GM19468 (cell line): ENCODE measurements at regions not wholly inside any gene's neighbourhood (a gene's known extent, or its start where the extent isn't known, plus 50 kb on each side); places are given as distances from the start of the nearest gene placed in this dataset.
"Not testable (repeated sequence)": the region's sequence is repeated elsewhere in the genome, so short reads cannot be mapped to it uniquely, and the experiment has no call there.

Source experiments
- ATAC-seq: cut with Tn5 transposase; IDR thresholded peaks from one replicate; pipeline ENCODE4 v1.9.1; 2021; ENCODE audit warnings: mild to moderate bottlenecking, moderate library complexity, moderate number of reproducible peaks; ENCODE audit not compliant: unreplicated experiment; ENCODE audit errors: extremely low read depth

GRCh38 chr7:32205298-32205824 is 135.2 kb upstream of the PDE1C start:
- ATAC-seq, result not testable (repeated sequence)

- peak; percentile 64 for ATAC-seq
Measured at GRCh38 chr7:32204361-32205018, 134.3 kb upstream of the PDE1C start.

DNA sequence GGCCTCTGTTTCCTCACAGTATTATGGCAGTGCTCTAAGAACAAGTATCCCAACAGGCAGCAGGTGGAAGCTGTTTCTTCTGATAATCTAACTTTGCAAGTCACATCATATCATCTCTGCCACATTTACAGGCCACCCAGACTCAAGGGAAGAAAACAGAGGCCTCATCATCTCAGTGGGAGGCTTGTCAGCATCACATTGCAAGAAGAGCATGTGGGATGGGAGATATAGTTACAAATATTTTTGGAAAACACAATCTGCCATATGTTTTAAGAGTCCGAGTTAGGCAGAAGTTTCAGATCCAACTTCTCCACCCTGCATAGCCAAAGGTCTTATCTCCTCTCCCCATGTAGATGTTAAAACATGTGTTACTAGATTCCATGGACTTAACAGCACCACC is 130.4 kb upstream of the PDE1C start:
- no peak for ATAC-seq

DNA sequence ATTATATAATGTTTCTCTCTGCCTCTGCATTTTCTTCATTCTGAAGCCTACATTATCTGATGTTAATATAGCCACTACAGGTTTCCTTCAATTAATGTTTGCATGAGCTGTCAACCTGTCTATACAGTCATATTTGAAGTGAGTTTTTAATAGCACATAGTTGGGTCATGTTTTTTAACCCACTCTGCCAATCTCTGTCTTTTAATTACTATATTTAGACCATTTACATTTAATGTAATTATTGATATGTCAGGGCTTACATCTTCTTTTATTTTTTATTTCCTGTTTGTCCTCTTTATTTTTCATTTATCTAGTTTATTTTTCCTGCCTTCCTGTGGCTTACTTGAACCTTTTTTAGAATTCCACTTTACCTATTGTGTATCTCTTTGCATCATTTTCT is 124.3 kb upstream of the PDE1C start:
- ATAC-seq, result no peak

- no peak for ATAC-seq
Measured at GRCh38 chr7:32191305-32191704, 121.1 kb upstream of the PDE1C start.

- no peak for ATAC-seq
Measured at GRCh38 chr7:32179567-32179966, 109.4 kb upstream of the PDE1C start.

DNA sequence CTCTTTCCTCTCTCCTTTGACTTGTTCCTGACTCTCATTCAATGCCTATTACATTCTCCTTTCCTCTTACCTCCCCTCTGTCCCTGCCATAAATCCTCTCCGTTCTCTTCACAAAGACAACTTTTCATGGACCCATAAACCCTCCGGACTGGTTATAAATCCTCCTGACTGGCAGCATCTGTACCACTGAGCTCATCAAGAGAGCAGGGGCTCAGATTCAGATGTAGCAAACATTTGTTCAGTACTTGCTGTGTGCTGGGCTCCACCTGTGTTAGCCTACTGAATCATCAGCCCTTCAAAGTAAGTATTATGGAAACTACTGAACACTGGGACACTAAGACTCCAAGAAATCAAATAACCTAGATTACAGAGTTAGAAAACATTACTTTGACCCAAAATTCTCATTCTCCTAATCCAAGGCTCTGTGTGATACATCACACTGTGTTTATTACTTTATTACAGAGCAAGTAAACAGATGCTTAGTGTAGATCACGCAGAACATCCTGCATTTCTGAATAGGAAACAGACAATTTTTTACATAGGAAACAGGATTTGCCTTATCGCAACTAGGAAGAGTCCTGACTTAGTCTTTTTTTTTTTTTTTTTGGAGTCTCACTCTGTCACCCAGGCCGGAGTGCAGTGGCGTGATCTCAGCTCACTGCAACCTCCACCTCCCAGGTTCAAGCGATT is 108.6 kb upstream of the PDE1C start:
- no peak for ATAC-seq

DNA sequence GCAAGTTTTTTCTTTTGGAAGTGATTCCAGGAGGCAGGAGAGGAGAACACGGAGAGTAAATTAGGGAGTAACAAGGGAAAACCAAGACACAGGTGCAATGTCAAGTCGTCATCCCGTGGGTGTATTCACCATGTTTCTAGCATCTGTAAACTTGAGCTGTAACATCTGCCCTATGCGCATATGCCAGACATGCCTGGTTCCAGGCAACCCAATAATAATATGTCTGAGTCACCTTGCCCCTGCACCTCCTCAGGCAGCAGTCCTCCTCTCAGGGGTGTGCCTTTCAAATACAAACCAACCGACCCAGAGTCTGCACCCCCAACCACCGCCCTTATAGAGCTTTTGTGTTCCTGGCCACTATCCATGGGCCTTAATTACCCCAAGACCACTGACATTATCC is 107.0 kb upstream of the PDE1C start:
- ATAC-seq, result no peak

DNA sequence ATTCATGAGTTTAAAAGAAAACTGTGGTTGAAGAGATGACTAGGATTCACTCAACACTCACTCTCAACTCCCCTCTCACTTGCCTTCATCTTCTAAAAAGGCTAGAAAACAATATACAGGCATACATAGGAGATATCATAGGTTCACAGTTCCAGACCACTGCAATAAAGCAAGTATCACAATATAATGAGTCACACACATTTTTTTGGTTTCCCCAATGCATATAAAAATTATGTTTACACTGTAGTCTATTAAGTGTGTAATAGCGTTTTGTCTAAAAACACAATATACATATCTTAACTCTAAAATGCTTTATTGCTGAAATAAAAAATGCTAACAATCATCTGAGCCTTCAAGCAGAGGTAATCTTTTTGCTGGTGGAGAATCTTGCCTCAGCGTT is 104.9 kb upstream of the PDE1C start:
- ATAC-seq, result no peak

DNA sequence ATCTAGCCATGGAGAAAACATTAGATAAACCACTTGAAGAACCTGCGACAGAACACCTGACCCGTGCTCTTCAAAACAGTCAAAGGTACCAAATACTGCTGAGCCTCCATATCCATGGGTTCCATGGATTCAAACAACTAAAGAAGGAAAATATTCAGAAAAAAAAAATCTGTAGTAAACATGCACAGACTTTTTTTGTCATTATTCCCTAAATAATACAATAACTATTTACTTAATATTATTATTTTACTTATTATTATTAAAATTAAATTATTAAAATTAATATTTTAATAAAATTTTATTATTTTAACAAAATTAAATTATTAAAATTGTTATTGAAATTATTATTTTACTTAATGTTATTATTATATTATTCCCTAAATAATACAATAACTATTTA is 101.0 kb upstream of the PDE1C start:
- no peak for ATAC-seq

DNA sequence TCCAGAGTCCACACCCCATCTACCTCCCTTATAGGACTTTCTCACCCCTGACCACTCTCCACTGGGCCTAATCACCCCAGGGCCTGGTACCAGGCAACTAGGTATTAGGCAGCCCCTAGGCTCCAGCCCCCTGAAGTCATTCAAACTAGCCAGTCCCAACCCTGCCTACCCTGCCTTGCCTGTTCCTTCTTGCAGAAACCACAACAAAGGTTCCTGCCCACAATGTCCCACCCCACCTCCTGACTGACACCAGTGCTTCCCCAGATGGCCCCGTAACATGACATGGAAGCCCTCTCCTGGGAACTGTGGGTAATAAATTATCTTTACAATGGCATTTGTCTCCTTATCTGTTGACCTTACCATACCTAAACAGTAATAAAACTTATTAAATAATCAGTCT is 100.6 kb upstream of the PDE1C start:
- no peak for ATAC-seq

- no peak for ATAC-seq
Measured at GRCh38 chr7:32169228-32169627, 99.0 kb upstream of the PDE1C start.

- no peak for ATAC-seq
Measured at GRCh38 chr7:32167815-32168214, 97.6 kb upstream of the PDE1C start.

DNA sequence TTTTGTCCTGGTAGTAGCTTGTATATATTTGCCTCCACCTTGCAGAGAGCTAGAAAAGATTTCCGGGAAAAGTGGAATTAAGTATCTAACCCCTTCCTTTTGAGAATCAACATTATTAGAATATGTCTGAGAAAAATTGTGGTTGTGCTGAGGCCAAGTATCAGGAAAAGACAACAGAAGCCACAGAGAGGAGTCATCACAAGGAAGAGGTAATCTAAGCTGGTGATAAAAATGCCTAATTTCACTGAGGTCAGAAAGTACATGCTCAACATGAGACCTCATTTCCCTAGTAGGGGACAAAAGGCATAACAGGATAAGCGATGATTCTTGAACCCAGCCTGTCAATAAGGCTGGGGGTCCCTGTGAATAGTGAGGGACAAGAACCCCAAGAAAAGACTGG is 97.0 kb upstream of the PDE1C start:
- ATAC-seq, result no peak

GRCh38 chr7:32164341-32164996 is 94.3 kb upstream of the PDE1C start:
- ATAC-seq, result no peak

- ATAC-seq, result no peak
Measured at GRCh38 chr7:32163896-32164295, 93.7 kb upstream of the PDE1C start.

DNA sequence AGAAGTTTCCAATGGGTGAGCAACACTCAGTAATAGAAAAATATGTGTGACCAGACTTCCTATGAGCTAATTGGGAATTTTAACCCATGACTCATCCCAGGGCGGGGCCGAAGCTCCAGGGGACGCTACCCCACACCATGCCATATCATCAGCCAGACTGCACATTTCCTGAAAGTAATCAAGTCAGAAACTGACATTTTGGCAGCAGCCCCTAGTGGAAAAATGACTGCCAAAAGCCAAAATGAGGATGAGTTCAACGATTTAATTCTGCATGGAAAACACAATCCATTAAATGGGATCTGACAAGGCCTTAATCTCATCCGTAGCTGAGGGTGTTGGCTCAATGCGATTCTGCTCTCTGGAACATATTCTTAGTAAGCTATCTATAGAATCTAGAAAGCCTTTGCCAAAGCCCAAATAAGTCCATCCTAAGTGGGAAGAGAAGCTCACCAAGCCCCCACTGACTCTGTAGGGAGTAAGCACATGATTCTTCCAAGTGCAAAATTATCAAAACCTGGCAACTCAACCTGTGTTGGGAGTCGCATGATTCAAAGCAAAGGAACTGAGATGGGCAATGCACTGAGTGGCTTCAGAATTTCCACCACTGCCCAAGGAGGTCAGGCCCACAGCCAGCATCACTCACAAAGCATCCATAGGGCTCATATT is 93.1 kb upstream of the PDE1C start:
- no peak for ATAC-seq

GRCh38 chr7:32161708-32162107 is 91.5 kb upstream of the PDE1C start:
- ATAC-seq, result no peak

DNA sequence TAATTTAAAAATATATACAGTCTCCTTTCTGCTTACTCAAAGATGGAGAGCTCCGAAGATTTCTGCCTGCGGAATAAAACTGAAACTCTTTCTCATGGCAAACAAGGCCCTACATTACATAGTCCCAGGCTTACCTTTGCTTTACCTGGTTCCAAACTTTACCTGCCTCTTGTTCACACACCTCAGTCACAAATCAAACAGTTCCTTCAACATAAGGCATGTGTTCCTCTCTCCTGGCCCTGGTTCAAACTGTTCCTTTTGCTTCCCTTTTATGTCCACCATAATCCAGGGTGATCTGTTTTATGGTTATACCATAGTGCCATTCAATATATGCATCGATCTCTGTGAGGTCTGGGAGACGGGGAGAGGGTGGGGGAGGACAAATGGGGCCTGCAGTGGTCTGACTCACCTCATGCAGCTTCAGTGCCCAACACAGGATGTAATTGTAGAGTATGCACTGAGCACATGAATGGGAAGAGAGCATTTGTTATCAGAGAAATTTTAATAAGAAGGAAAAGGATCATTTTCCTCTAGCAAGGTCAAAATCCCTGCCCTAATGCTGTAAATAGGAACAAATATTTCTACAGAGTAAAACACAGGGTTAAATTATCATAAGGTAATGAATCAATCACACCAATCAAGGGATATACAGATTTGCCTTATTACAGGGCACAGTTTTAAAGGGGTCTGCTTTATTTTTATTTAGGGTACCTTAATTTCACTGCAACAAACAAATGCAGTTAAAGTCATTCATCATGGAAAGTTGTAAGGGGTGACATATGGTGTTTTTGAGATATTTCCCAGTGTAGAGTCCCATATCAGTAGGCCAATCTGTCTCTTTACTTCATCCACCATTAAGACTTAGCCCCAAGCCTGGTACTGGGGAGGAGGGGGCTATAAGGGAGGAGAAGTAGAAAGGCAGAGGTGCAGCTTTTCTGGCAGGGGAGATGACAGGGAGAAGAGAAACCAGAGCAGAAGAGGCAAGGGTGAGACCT is 88.8 kb upstream of the PDE1C start:
- ATAC-seq, result no peak

- ATAC-seq, result no peak
Measured at GRCh38 chr7:32158076-32158475, 87.9 kb upstream of the PDE1C start.
